ENCODE measurements at regions not wholly inside any gene's neighbourhood (a gene's known extent, or its start where the extent isn't known, plus 50 kb on each side); places are given as distances from the start of the nearest gene placed in this dataset.
"Not testable (repeated sequence)": the region's sequence is repeated elsewhere in the genome, so short reads cannot be mapped to it uniquely, and the experiment has no call there.

DNA sequence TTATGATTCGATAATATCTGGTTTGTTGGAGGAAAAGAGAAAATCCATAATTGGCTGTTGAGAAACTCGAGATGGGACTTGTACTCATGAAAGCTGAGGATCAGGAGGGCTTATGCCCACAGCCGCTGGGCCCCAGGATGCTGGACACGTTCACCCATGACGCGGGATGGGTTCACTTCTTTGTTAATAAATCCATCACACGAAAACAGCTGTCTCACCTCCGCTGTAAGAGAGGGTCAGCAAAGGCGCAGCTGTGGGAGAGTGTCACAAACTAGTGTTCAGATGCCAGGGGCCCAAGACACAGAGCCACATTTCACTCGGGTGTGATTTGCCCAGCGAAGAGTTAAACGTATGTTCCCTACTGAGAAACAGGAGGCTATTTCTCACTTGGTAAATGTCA is 315.1 kb downstream of the THBS2 start:
- H3K9ac ChIP-seq (ENCODE audit: insufficient read length, low read depth) = no peak overlapping the region
- DNase-seq (ENCODE audit: low read depth, low spot score) = no peak
- no peaks in the 10 kb centered on the region for H3K27me3 ChIP-seq (ENCODE audit: insufficient read depth, insufficient read length)
- H3K4me3 ChIP-seq (ENCODE audit: insufficient read length, low read depth) = no peak overlapping the region
- no peaks in the 10 kb centered on the region for H3K4me1 ChIP-seq (ENCODE audit: insufficient read depth, insufficient read length)
- no peaks in the 10 kb centered on the region for H3K36me3 ChIP-seq (ENCODE audit: insufficient read depth, insufficient read length, low read length)
- TF ChIP-seq SUZ12 (IDR thresholded peaks at IDR 0.05; ENCODE audit: extremely low read depth, insufficient read depth, insufficient read length) = no peak
- TF ChIP-seq YY1 (IDR thresholded peaks at IDR 0.05; ENCODE audit: insufficient read depth, insufficient read length) = no peak
- no peak for TF ChIP-seq ZNF274 (IDR thresholded peaks at IDR 0.05; ENCODE audit: low read depth, low read length)
- no peaks in the 10 kb centered on the region for H3K9me3 ChIP-seq (ENCODE audit: insufficient read depth, low read length)

GRCh38 chr6:168937054-168937453 is 316.6 kb downstream of the THBS2 start:
- Histone ChIP-seq H3K9me3 (ENCODE audit: insufficient read depth, low read length) (no peaks in the 10 kb centered on the region; the same call in 1 of the 2 replicates), H3K4me3 (ENCODE audit: insufficient read length, low read depth) (no peak overlapping the region), H3K27me3 (ENCODE audit: insufficient read depth, insufficient read length) (no peaks in the 10 kb centered on the region), H3K4me1 (ENCODE audit: insufficient read depth, insufficient read length) (no peaks in the 10 kb centered on the region), H3K36me3 (ENCODE audit: insufficient read depth, insufficient read length, low read length) (no peaks in the 10 kb centered on the region), H3K9ac (ENCODE audit: insufficient read length, low read depth) (no peak overlapping the region)
- no peak for DNase-seq (ENCODE audit: low read depth, low spot score)
- TF ChIP-seq YY1 (IDR thresholded peaks at IDR 0.05; ENCODE audit: insufficient read depth, insufficient read length) (no peak), ZNF274 (IDR thresholded peaks at IDR 0.05; ENCODE audit: low read depth, low read length) (no peak), SUZ12 (IDR thresholded peaks at IDR 0.05; ENCODE audit: extremely low read depth, insufficient read depth, insufficient read length) (no peak)

- Histone ChIP-seq H3K9me3 (ENCODE audit: insufficient read depth, low read length) (no peaks in the 10 kb centered on the region; the same call in 1 of the 2 replicates), H3K4me3 (ENCODE audit: insufficient read length, low read depth) (no peak overlapping the region), H3K36me3 (ENCODE audit: insufficient read depth, insufficient read length, low read length) (no peaks in the 10 kb centered on the region), H3K27me3 (ENCODE audit: insufficient read depth, insufficient read length) (no peaks in the 10 kb centered on the region), H3K9ac (ENCODE audit: insufficient read length, low read depth) (no peak overlapping the region), H3K4me1 (ENCODE audit: insufficient read depth, insufficient read length) (no peaks in the 10 kb centered on the region)
- TF ChIP-seq SUZ12 (IDR thresholded peaks at IDR 0.05; ENCODE audit: extremely low read depth, insufficient read depth, insufficient read length) = no peak
- no peak for TF ChIP-seq YY1 (IDR thresholded peaks at IDR 0.05; ENCODE audit: insufficient read depth, insufficient read length)
- TF ChIP-seq ZNF274 (IDR thresholded peaks at IDR 0.05; ENCODE audit: low read depth, low read length) = no peak
- no peak for DNase-seq (ENCODE audit: low read depth, low spot score)
Measured at GRCh38 chr6:168935628-168936010, 318.0 kb downstream of the THBS2 start.

- H3K27me3 ChIP-seq (ENCODE audit: insufficient read depth, insufficient read length) = no peaks in the 10 kb centered on the region
- TF ChIP-seq YY1 (IDR thresholded peaks at IDR 0.05; ENCODE audit: insufficient read depth, insufficient read length) = no peak
- TF ChIP-seq SUZ12 (IDR thresholded peaks at IDR 0.05; ENCODE audit: extremely low read depth, insufficient read depth, insufficient read length) = no peak
- no peak for TF ChIP-seq ZNF274 (IDR thresholded peaks at IDR 0.05; ENCODE audit: low read depth, low read length)
- H3K9me3 ChIP-seq (ENCODE audit: insufficient read depth, low read length) = no peaks in the 10 kb centered on the region; the same call in 1 of the 2 replicates
- DNase-seq (ENCODE audit: low read depth, low spot score) = no peak
- no peak overlapping the region for H3K4me3 ChIP-seq (ENCODE audit: insufficient read length, low read depth)
- H3K9ac ChIP-seq (ENCODE audit: insufficient read length, low read depth) = no peak overlapping the region
- H3K4me1 ChIP-seq (ENCODE audit: insufficient read depth, insufficient read length) = no peaks in the 10 kb centered on the region
- no peaks in the 10 kb centered on the region for H3K36me3 ChIP-seq (ENCODE audit: insufficient read depth, insufficient read length, low read length)
Measured at GRCh38 chr6:168934660-168935627, 318.7 kb downstream of the THBS2 start.

- not testable (repeated sequence) for DNase-seq (ENCODE audit: low read depth, low spot score); H3K9ac ChIP-seq (ENCODE audit: insufficient read length, low read depth); H3K36me3 ChIP-seq (ENCODE audit: insufficient read depth, insufficient read length, low read length); H3K27me3 ChIP-seq (ENCODE audit: insufficient read depth, insufficient read length); H3K4me1 ChIP-seq (ENCODE audit: insufficient read depth, insufficient read length); H3K4me3 ChIP-seq (ENCODE audit: insufficient read length, low read depth); H3K9me3 ChIP-seq (ENCODE audit: insufficient read depth, low read length)
Measured at GRCh38 chr6:168932171-168932570, 321.5 kb downstream of the THBS2 start.

- not testable (repeated sequence) for H3K4me1 ChIP-seq (ENCODE audit: insufficient read depth, insufficient read length); H3K9me3 ChIP-seq (ENCODE audit: insufficient read depth, low read length); H3K4me3 ChIP-seq (ENCODE audit: insufficient read length, low read depth); H3K27me3 ChIP-seq (ENCODE audit: insufficient read depth, insufficient read length); H3K36me3 ChIP-seq (ENCODE audit: insufficient read depth, insufficient read length, low read length); H3K9ac ChIP-seq (ENCODE audit: insufficient read length, low read depth); DNase-seq (ENCODE audit: low read depth, low spot score)
Measured at GRCh38 chr6:168931072-168931471, 322.6 kb downstream of the THBS2 start.

- peaks cover 5% of the 10 kb centered on the region for H3K4me1 ChIP-seq (ENCODE audit: insufficient read depth, insufficient read length)
- no peak for TF ChIP-seq YY1 (IDR thresholded peaks at IDR 0.05; ENCODE audit: insufficient read depth, insufficient read length)
- TF ChIP-seq SUZ12 (IDR thresholded peaks at IDR 0.05; ENCODE audit: extremely low read depth, insufficient read depth, insufficient read length) = no peak
- TF ChIP-seq ZNF274 (IDR thresholded peaks at IDR 0.05; ENCODE audit: low read depth, low read length) = no peak
- H3K9ac ChIP-seq (ENCODE audit: insufficient read length, low read depth) = no peak overlapping the region
- no peaks in the 10 kb centered on the region for H3K36me3 ChIP-seq (ENCODE audit: insufficient read depth, insufficient read length, low read length)
- no peaks in the 10 kb centered on the region for H3K27me3 ChIP-seq (ENCODE audit: insufficient read depth, insufficient read length)
- H3K4me3 ChIP-seq (ENCODE audit: insufficient read length, low read depth) = no peak overlapping the region
- H3K9me3 ChIP-seq (ENCODE audit: insufficient read depth, low read length) = no peaks in the 10 kb centered on the region; the same call in 1 of the 2 replicates
- no peak for DNase-seq (ENCODE audit: low read depth, low spot score)
Measured at GRCh38 chr6:168929871-168930450, 323.7 kb downstream of the THBS2 start.
